GM23338 (cell line): ENCODE measurements at regions not wholly inside any gene's neighbourhood (a gene's known extent, or its start where the extent isn't known, plus 50 kb on each side); places are given as distances from the start of the nearest gene placed in this dataset.

ENCODE experiments used
- ATAC-seq: fragments of 200-7000 bp; cut with Tn5 transposase; 3 replicates; pipeline ENCODE4 v1.9.1; 2020
- DNase-seq: peaks from one replicate; pipeline ENCODE4 v3.0.0-alpha.2; 2015; ENCODE audit warnings: low spot score
- H2AFZ ChIP-seq: fragments of 200-600 bp; sonication (generic); 2 replicates; pipeline ENCODE4 v1.8.0; 2016; ENCODE audit warnings: antibody characterized with exemption, mild to moderate bottlenecking, moderate library complexity
- H3F3A ChIP-seq: fragments of 200-600 bp; sonication (generic); replicated peaks from 2 replicates; pipeline ENCODE4 v1.8.0; 2017; ENCODE audit warnings: antibody characterized with exemption, mixed run types, low read depth
- H3K27ac ChIP-seq: fragments of 200-600 bp; sonication (generic); 2 replicates; pipeline ENCODE4 v1.6.1; 2016; ENCODE audit warnings: low read depth
- H3K27me3 ChIP-seq: fragments of 200-600 bp; sonication (generic); 2 replicates; pipeline ENCODE4 v1.8.0; 2016; ENCODE audit warnings: mild to moderate bottlenecking, mixed run types, moderate library complexity; ENCODE audit not compliant: insufficient read depth
- H3K36me3 ChIP-seq: fragments of 200-600 bp; sonication (generic); 2 replicates; pipeline ENCODE4 v1.8.0; 2016; ENCODE audit warnings: mild to moderate bottlenecking; ENCODE audit not compliant: insufficient read depth
- H3K4me1 ChIP-seq: fragments of 200-600 bp; sonication (generic); 2 replicates; pipeline ENCODE4 v1.8.0; 2016; ENCODE audit warnings: mild to moderate bottlenecking, moderate library complexity; ENCODE audit not compliant: insufficient read depth
- H3K4me2 ChIP-seq: fragments of 200-600 bp; sonication (generic); 2 replicates; pipeline ENCODE4 v1.7.1; 2017; ENCODE audit warnings: mixed run types
- H3K4me3 ChIP-seq: fragments of 200-600 bp; sonication (generic); 2 replicates; pipeline ENCODE4 v1.6.1; 2016; ENCODE audit warnings: mixed run types
- H3K79me2 ChIP-seq: fragments of 200-600 bp; sonication (generic); replicated peaks from 2 replicates; pipeline ENCODE4 v1.8.0; 2017; ENCODE audit warnings: mild to moderate bottlenecking; ENCODE audit not compliant: insufficient read depth
- H3K9me2 ChIP-seq: fragments of 200-600 bp; sonication (generic); 2 replicates; pipeline ENCODE4 v1.8.0; 2017; ENCODE audit not compliant: insufficient read depth
- H4K20me1 ChIP-seq: fragments of 200-600 bp; sonication (generic); replicated peaks from 2 replicates; pipeline ENCODE4 v1.8.0; 2017; ENCODE audit warnings: mild to moderate bottlenecking; ENCODE audit not compliant: insufficient read depth
- H3K27ac Mint-ChIP-seq: 2 replicates; pipeline ENCODE4 v1.8.0; 2020; ENCODE audit warnings: inconsistent platforms, mild to moderate bottlenecking, moderate library complexity, mixed read lengths
- H3K27me3 Mint-ChIP-seq: 3 replicates; pipeline ENCODE4 v1.8.0; 2022; ENCODE audit warnings: low read depth, mild to moderate bottlenecking, moderate library complexity, mixed read lengths, inconsistent platforms; ENCODE audit not compliant: insufficient read depth, poor library complexity
- H3K36me3 Mint-ChIP-seq: 3 replicates; pipeline ENCODE4 v1.8.0; 2021; ENCODE audit warnings: low read depth, mild to moderate bottlenecking, inconsistent platforms, moderate library complexity, mixed read lengths
- H3K4me1 Mint-ChIP-seq: 3 replicates; pipeline ENCODE4 v1.8.0; 2020; ENCODE audit warnings: mild to moderate bottlenecking, inconsistent platforms, mixed read lengths
- H3K4me3 Mint-ChIP-seq: 3 replicates; pipeline ENCODE4 v1.8.0; 2021; ENCODE audit warnings: moderate library complexity, mild to moderate bottlenecking, inconsistent platforms, mixed read lengths
- H3K9me3 Mint-ChIP-seq: 3 replicates; pipeline ENCODE4 v1.8.0; 2020; ENCODE audit warnings: moderate library complexity, mild to moderate bottlenecking, inconsistent platforms, mixed read lengths
- CREB1 ChIP-seq: fragments of 250-450 bp; sonication (Bioruptor Pico); IDR thresholded peaks from 2 replicates; pipeline ENCODE4 v1.5.0; 2020; ENCODE audit warnings: low read depth, mild to moderate bottlenecking, moderate library complexity
- CTCF ChIP-seq, 2 experiments: fragments of 200-600 bp in 1 of 2; sonication (generic) in 1 of 2; conservative IDR thresholded peaks; 2 replicates each; pipeline versions ENCODE4 v1.5.1 to v1.6.1; 2016 to 2017; ENCODE audit warnings: antibody characterized with exemption in 2 of 2, low read depth in 2 of 2, mild to moderate bottlenecking in 2 of 2, moderate library complexity in 1 of 2
- ETS1 ChIP-seq: IDR thresholded peaks from 2 replicates; pipeline ENCODE4 v1.6.1; 2016; ENCODE audit warnings: antibody characterized with exemption
- EZH2 ChIP-seq: fragments of 200-600 bp; sonication (generic); IDR thresholded peaks from one replicate; pipeline ENCODE4 v1.8.0; 2017; ENCODE audit warnings: antibody characterized with exemption, mild to moderate bottlenecking, low read depth; ENCODE audit not compliant: unreplicated experiment
- NANOG ChIP-seq: IDR thresholded peaks from 2 replicates; pipeline ENCODE4 v1.6.1; 2016; ENCODE audit warnings: antibody characterized with exemption, borderline replicate concordance
- POLR2AphosphoS5 ChIP-seq: IDR thresholded peaks from 2 replicates; pipeline ENCODE4 v1.6.1; 2016; ENCODE audit warnings: antibody characterized with exemption, low read depth
- STAT1 ChIP-seq: IDR thresholded peaks from one replicate; pipeline ENCODE4 v1.6.1; 2016; ENCODE audit warnings: antibody characterized with exemption; ENCODE audit not compliant: unreplicated experiment
- ZNF114 ChIP-seq: fragments of 250-450 bp; sonication (Bioruptor Pico); IDR thresholded peaks from 2 replicates; pipeline ENCODE4 v1.5.0; 2020; ENCODE audit warnings: mild to moderate bottlenecking, moderate library complexity
- ZNF331 ChIP-seq: fragments of 250-450 bp; sonication (Bioruptor Pico); IDR thresholded peaks from 2 replicates; pipeline ENCODE4 v1.5.0; 2020; ENCODE audit warnings: low read depth, mild to moderate bottlenecking, moderate library complexity
- ZNF462 ChIP-seq: fragments of 250-450 bp; sonication (Bioruptor Pico); IDR thresholded peaks from 2 replicates; pipeline ENCODE4 v1.5.0; 2020; ENCODE audit warnings: mild to moderate bottlenecking, moderate library complexity

- TF ChIP-seq ZNF462 = no peak
- TF ChIP-seq STAT1 = no peak
- TF ChIP-seq CTCF (conservative IDR thresholded peaks at IDR 0.05; ENCODE audit: low read depth in 2 of 2) = no peak
- TF ChIP-seq NANOG = no peak
- TF ChIP-seq ETS1 = no peak
These were observed 51.7 kb upstream of the COBL start (continued) for GRCh38 chr7:51368334-51368733.

- no peak overlapping the region for H3K27ac Mint-ChIP-seq
- H3K36me3 Mint-ChIP-seq = peaks cover 3% of the 10 kb centered on the region; the same call in 2 of the 3 replicates
- Histone ChIP-seq H4K20me1 (no peaks in the 10 kb centered on the region), H3K9me2 (peaks cover 5% of the 10 kb centered on the region; the same call in 1 of the 2 replicates), H3K4me2 (no peak overlapping the region), H3K4me3 (no peak overlapping the region), H3K27ac (no peak overlapping the region), H3K27me3 (no peaks in the 10 kb centered on the region), H3K36me3 (no peaks in the 10 kb centered on the region), H3F3A (peaks cover 3% of the 10 kb centered on the region; the same call in 1 of the 2 replicates), H3K79me2 (no peaks in the 10 kb centered on the region), H3K4me1 (peaks cover 15% of the 10 kb centered on the region; the same call in 1 of the 2 replicates), H2AFZ (no peak overlapping the region)
- H3K27me3 Mint-ChIP-seq = no peaks in the 10 kb centered on the region
- DNase-seq (no peak), ATAC-seq (no peak)
- H3K4me3 Mint-ChIP-seq = no peak overlapping the region
- H3K9me3 Mint-ChIP-seq = peaks cover 2% of the 10 kb centered on the region
- peaks cover 25% of the 10 kb centered on the region for H3K4me1 Mint-ChIP-seq
- TF ChIP-seq NANOG (no peak), EZH2 (no peak), ZNF331 (CRISPR knock-in tag) (no peak), ZNF114 (CRISPR knock-in tag) (no peak), STAT1 (no peak), POLR2AphosphoS5 (no peak), CTCF (conservative IDR thresholded peaks at IDR 0.05; ENCODE audit: low read depth in 2 of 2) (no peak), CREB1 (CRISPR knock-in tag) (no peak), ETS1 (no peak)
These were observed 51.0 kb upstream of the COBL start for GRCh38 chr7:51367614-51367968.
